NB4 (cell line): ENCODE measurements at regions not wholly inside any gene's neighbourhood (a gene's known extent, or its start where the extent isn't known, plus 50 kb on each side); places are given as distances from the start of the nearest gene placed in this dataset.

Experiments
- DNase-seq: peaks from one replicate; pipeline ENCODE4 v3.0.0; 2010; ENCODE audit warnings: low read depth
- H3K4me3 ChIP-seq: one replicate; pipeline ENCODE4 v1.5.1; 2011; ENCODE audit warnings: mild to moderate bottlenecking, low read depth, low read length, moderate library complexity
- MYC ChIP-seq: IDR thresholded peaks from 2 replicates; pipeline ENCODE4 v1.6.1; 2011; ENCODE audit warnings: low read depth, low read length
- POLR2A ChIP-seq: IDR thresholded peaks from 2 replicates; pipeline ENCODE4 v1.6.1; 2011; ENCODE audit warnings: mild to moderate bottlenecking; ENCODE audit not compliant: insufficient read length; ENCODE audit errors: extremely low read depth
- TF ChIP-seq, protein P1 (sequence below): IDR thresholded peaks from 2 replicates; pipeline ENCODE4 v1.6.1; 2011; ENCODE audit warnings: low read depth, low read length
- TF ChIP-seq, protein P2 (sequence below): IDR thresholded peaks from one replicate; pipeline ENCODE4 v1.5.1; 2012; ENCODE audit warnings: low read depth, low read length

DNA sequence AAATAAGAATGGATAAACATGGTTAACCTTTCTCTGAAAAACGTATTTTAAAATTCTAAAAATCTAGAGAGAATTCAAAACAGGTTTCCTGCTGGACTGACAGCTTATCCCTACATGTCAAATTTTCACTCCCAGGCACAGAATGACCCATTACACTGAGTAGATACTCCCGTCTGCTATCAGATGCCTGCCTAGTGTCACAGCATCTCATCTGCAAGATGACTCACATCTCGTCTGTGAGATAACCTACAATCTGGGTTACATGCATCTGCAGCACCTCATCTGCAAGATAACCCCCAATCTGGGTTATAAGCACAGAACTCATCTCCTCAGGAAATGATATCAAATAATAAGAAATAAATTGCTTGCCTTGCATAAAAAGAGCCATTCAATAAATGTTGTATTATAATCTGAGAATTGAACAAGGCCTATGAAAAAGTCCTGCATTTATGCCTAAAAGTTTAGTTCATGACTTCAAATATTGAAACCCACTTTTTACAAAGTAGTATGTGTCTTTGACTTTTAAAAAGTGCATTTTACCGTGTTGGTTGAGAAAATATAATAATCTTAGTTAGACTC, 188.3 kb upstream of the THBS1 start:
- no peak for TF ChIP-seq MYC
- DNase-seq = peak; percentile 27
- no peak overlapping the region for H3K4me3 ChIP-seq

DNA sequence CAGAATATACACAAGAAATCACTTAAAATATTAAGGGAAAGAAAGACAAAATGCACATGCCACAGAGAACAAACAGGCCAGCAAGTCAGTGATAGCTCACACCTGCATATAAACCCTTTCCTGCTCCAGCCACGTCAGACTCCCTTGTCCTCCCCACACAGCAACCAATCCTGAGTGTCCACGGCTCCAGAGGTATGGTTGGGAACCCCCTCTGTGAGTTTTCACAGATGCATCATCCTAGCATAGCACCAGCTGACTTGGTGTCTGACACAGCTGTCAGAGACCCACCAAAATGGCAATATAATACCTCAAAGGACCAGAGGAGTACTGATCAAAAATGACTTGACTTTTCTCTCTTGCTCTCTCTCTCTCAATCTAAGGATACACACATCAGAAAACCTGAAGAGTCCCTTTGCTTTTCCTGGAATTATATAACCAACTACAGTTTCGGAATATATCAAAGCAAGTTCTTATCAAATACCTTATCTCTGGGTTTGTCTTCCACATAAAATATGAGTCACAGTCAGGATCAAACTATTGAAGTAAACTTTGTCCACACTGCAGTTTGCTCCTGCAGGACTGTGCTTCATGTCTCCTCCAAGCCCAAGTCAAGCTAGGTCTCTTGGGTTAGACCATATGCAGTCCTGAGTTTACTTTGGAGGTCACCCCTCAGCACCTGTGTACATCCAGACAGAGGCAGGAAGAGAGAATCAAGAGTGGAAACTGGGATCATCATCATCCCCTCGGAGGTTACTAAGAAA, 187.1 kb upstream of the THBS1 start:
- no peak overlapping the region for H3K4me3 ChIP-seq
- TF ChIP-seq MYC = no peak
- no peak for DNase-seq

DNA sequence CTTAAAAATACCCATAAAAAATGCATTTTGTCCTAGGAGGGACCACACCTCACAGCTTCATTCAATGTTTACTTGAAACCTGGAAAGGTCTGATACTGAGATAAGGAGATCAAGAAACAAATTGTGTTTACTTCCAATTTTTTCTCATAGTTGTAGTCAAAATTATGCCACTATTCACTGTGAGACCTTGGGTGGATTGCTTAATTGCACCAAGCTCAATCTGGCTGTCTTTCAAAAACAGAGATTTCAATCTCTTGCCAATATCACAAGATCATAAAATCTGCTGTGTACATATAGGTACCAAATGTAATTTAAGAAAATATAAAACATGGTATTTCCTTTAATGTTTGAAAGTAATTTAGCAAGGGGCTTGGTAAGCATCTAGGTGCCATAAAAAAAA, 186.4 kb upstream of the THBS1 start:
- no peak for DNase-seq
- no peak overlapping the region for H3K4me3 ChIP-seq
- TF ChIP-seq POLR2A (no peak), MYC (no peak)
- TF ChIP-seq, protein P1, sequence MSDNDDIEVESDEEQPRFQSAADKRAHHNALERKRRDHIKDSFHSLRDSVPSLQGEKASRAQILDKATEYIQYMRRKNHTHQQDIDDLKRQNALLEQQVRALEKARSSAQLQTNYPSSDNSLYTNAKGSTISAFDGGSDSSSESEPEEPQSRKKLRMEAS = no peak
- TF ChIP-seq, protein P2, sequence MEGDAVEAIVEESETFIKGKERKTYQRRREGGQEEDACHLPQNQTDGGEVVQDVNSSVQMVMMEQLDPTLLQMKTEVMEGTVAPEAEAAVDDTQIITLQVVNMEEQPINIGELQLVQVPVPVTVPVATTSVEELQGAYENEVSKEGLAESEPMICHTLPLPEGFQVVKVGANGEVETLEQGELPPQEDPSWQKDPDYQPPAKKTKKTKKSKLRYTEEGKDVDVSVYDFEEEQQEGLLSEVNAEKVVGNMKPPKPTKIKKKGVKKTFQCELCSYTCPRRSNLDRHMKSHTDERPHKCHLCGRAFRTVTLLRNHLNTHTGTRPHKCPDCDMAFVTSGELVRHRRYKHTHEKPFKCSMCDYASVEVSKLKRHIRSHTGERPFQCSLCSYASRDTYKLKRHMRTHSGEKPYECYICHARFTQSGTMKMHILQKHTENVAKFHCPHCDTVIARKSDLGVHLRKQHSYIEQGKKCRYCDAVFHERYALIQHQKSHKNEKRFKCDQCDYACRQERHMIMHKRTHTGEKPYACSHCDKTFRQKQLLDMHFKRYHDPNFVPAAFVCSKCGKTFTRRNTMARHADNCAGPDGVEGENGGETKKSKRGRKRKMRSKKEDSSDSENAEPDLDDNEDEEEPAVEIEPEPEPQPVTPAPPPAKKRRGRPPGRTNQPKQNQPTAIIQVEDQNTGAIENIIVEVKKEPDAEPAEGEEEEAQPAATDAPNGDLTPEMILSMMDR = no peak

DNA sequence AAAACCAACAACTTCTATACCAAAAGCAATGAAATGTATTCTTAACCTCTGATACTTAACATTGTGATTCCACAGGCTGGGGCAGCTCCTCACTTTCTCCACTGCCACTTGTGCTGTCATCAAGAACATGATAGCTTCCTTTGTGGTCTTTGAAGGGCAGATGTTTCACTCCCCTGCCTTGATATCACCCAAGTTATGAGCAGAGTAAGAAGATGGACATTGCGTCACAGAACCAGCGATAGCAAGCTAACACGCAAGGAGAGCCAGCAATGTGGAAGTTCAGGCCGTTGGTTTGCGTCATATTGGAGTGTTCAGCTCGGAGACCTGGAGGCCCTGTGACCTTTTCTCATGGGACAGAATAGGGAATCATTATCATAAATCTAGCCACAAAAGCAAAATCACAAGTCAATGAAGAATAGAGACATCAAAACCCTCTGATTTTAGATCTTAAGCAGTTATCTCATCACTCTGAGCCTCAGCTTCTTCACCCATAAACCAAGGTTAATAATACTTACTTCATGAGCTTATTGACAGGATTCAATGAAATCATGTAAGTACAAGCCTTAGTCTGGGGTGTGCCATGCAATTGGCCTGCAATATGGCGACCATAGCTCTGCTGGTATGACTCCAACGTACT, 183.8 kb upstream of the THBS1 start:
- peak; percentile 99 for DNase-seq
- H3K4me3 ChIP-seq = no peak overlapping the region
- TF ChIP-seq, protein P1 = peak; percentile 53; the same call in 1 of the 2 replicates
- TF ChIP-seq, protein P2 = no peak
- TF ChIP-seq POLR2A (no peak), MYC (peak; percentile 57; the same call in 1 of the 2 replicates)

DNA sequence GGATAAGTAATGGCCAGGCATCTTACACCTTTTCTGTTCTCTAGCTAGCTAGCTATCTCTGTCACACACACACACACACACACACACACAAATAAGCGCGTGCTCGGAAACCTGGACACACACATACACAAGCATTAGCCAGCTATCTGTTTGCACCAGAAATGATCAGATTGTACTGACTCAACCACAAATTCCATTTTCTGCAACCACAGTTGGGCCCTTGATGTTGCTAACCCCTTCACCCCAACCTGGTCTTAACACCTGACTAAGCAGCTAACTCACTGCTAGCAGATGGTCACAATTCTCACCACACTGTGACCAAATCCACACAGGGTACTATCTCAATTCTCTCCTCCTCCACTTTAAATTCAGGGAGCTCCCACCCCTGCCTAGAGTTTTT, 183.0 kb upstream of the THBS1 start:
- peak; percentile 48 for DNase-seq
- TF ChIP-seq, protein P1 = no peak
- H3K4me3 ChIP-seq = no peak overlapping the region

DNA sequence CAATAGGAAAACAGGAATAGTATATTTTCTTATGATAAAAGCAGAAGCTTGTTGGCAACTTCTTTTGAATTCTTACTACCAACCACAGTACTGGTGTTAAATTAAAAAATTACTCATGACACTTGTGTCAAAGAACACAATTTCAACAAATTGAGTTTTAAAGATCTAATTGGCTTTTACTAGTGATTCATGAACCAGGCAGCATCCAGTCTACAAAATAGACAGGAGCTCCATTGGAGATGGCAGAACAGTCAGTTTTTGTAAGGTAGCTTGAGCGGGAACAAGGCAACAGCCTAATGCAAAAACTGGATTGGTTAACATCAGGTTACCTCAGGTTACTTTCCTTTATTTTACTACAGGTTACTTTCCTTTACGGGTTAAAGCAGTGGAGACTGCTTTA, 181.3 kb upstream of the THBS1 start:
- DNase-seq = no peak
- TF ChIP-seq, protein P2 = no peak
- no peak overlapping the region for H3K4me3 ChIP-seq

DNA sequence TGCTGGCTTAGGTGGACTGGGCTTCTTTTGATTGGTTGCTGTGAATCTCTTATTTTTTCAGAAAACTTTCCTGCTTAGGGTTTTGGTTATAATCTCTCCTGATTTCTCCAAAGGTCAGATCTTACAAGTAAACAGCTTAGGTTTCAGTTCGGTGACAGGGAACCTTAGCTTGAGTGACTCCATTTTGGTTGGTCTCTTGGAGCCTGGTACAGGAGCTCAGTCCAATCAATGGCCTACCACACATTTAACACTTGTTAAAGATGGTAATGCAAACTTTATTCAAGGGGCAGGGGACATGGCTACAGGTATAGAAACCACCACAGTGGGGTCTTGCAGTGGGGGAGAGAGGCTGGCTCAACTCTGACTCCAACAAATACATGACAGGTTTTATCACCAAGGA, 180.9 kb upstream of the THBS1 start:
- H3K4me3 ChIP-seq = no peak overlapping the region
- TF ChIP-seq, protein P2 = no peak
- DNase-seq = no peak
